HL-60/S4 (cell line): ENCODE measurements at regions not wholly inside any gene's neighbourhood (a gene's known extent, or its start where the extent isn't known, plus 50 kb on each side); places are given as distances from the start of the nearest gene placed in this dataset.
"Not testable (repeated sequence)": the region's sequence is repeated elsewhere in the genome, so short reads cannot be mapped to it uniquely, and the experiment has no call there.

ENCODE experiments used
- in situ Hi-C: fragments of 300-500 bp; cut with MboI; formaldehyde crosslinking; loops from 2 replicates; pipeline ENCODE4 v1.14.3; 2022; ENCODE audit warnings: low sequenced_read_pairs

- in situ Hi-C loops: no loop called here
Measured at GRCh38 chr13:40342461-40342860, 324.0 kb downstream of the FOXO1 start.

- in situ Hi-C loops: no loop called here
Measured at GRCh38 chr13:40342901-40343300, 323.5 kb downstream of the FOXO1 start.

- in situ Hi-C loops: no loop called here
Measured at GRCh38 chr13:40343550-40344269, 322.7 kb downstream of the FOXO1 start.

GRCh38 chr13:40344270-40345148 lies 321.9 kb downstream of the FOXO1 start:
- in situ Hi-C loops: no loop called here

GRCh38 chr13:40345149-40345514 lies 321.3 kb downstream of the FOXO1 start:
- in situ Hi-C loops: no loop called here

- in situ Hi-C loops: no loop called here
Measured at GRCh38 chr13:40345654-40346372, 320.6 kb downstream of the FOXO1 start.

- in situ Hi-C loops: no loop called here
Measured at GRCh38 chr13:40346592-40346991, 319.8 kb downstream of the FOXO1 start.

GRCh38 chr13:40348096-40348679 lies 318.3 kb downstream of the FOXO1 start:
- in situ Hi-C loops: no loop called here

- in situ Hi-C loops: no loop called here
Measured at GRCh38 chr13:40350283-40350992, 316.0 kb downstream of the FOXO1 start.

GRCh38 chr13:40351537-40352379 lies 314.7 kb downstream of the FOXO1 start:
- in situ Hi-C loops: no loop called here

GRCh38 chr13:40352380-40352778 lies 314.1 kb downstream of the FOXO1 start:
- in situ Hi-C loops: no loop called here

- in situ Hi-C loops: no loop called here
Measured at GRCh38 chr13:40352802-40353562, 313.5 kb downstream of the FOXO1 start.

GRCh38 chr13:40355126-40355724 lies 311.2 kb downstream of the FOXO1 start:
- in situ Hi-C loops: no loop called here

- in situ Hi-C loops: no loop called here
Measured at GRCh38 chr13:40356011-40356410, 310.4 kb downstream of the FOXO1 start.

GRCh38 chr13:40356458-40356857 lies 310.0 kb downstream of the FOXO1 start:
- in situ Hi-C loops: not testable (repeated sequence)

GRCh38 chr13:40362502-40362901 lies 303.9 kb downstream of the FOXO1 start:
- in situ Hi-C loops: no loop called here

GRCh38 chr13:40363653-40364052 lies 302.8 kb downstream of the FOXO1 start:
- in situ Hi-C loops: no loop called here

- in situ Hi-C loops: no loop called here
Measured at GRCh38 chr13:40366119-40366518, 300.3 kb downstream of the FOXO1 start.
